ENCODE measurements at regions not wholly inside any gene's neighbourhood (a gene's known extent, or its start where the extent isn't known, plus 50 kb on each side); places are given as distances from the start of the nearest gene placed in this dataset.

DNA sequence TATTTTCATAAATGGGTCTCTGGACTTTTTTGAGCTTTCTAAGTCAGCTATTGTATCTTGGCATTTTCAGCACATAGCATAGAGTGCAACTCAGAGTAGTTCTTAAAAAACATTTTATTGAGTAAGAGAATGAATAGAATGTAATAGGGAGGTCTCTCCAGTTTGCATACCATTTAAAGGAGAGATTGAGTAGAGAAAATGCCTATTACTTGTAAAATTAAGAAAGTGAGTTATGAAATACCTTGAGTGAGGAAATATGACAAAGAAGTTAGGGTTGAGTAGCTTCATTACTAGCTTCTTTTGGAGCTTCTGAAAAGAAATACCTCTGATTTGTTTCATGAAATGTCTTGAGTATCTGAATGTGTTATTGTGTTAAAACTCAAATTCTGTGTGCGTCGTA is 140.0 kb downstream of the AASDHPPT start:
- Histone ChIP-seq H3K36me3 (no peaks in the 10 kb centered on the region), H3K4me1 (no peaks in the 10 kb centered on the region), H3K27me3 (no peaks in the 10 kb centered on the region), H3K4me3 (no peak overlapping the region), H3K9me3 (no peaks in the 10 kb centered on the region), H3K27ac (no peak overlapping the region)
- in situ Hi-C loops (cut with MboI; ENCODE audit: low sequenced_read_pairs in 4 of 4) (no loop called here), intact Hi-C loops (cut with DNase I; ENCODE audit: low total_unique reads) (no loop called here)
- TF ChIP-seq, protein P1, sequence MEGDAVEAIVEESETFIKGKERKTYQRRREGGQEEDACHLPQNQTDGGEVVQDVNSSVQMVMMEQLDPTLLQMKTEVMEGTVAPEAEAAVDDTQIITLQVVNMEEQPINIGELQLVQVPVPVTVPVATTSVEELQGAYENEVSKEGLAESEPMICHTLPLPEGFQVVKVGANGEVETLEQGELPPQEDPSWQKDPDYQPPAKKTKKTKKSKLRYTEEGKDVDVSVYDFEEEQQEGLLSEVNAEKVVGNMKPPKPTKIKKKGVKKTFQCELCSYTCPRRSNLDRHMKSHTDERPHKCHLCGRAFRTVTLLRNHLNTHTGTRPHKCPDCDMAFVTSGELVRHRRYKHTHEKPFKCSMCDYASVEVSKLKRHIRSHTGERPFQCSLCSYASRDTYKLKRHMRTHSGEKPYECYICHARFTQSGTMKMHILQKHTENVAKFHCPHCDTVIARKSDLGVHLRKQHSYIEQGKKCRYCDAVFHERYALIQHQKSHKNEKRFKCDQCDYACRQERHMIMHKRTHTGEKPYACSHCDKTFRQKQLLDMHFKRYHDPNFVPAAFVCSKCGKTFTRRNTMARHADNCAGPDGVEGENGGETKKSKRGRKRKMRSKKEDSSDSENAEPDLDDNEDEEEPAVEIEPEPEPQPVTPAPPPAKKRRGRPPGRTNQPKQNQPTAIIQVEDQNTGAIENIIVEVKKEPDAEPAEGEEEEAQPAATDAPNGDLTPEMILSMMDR (IDR thresholded peaks at IDR 0.05 in 4 of 5, conservative IDR thresholded peaks at IDR 0.05 in 1 of 5), result no peak
- TF ChIP-seq POLR2A (IDR thresholded peaks at IDR 0.05), result no peak
- DNase-seq (no peak), ATAC-seq (no peak)

- no peak for ATAC-seq
- no peak for DNase-seq
- in situ Hi-C loops (cut with MboI; ENCODE audit: low sequenced_read_pairs in 4 of 4), result no loop called here
These were observed 140.6 kb downstream of the AASDHPPT start for GRCh38 chr11:106218106-106218505.

GRCh38 chr11:106222626-106223025 is 145.2 kb downstream of the AASDHPPT start:
- DNase-seq (no peak), ATAC-seq (no peak)
- no peak overlapping the region for H3K27ac ChIP-seq
- no peaks in the 10 kb centered on the region for H3K4me1 ChIP-seq
- H3K4me3 ChIP-seq, result no peak overlapping the region
- no peaks in the 10 kb centered on the region for H3K9me3 ChIP-seq
- H3K27me3 ChIP-seq, result no peaks in the 10 kb centered on the region
- in situ Hi-C loops (cut with MboI; ENCODE audit: low sequenced_read_pairs in 4 of 4), result no loop called here
- intact Hi-C loops (cut with DNase I; ENCODE audit: low total_unique reads), result no loop called here
- TF ChIP-seq, protein P1 (IDR thresholded peaks at IDR 0.05 in 4 of 5, conservative IDR thresholded peaks at IDR 0.05 in 1 of 5), result no peak
- no peak for TF ChIP-seq POLR2A (IDR thresholded peaks at IDR 0.05)
- no peaks in the 10 kb centered on the region for H3K36me3 ChIP-seq

More at GRCh38 chr11:106218106-106218505, 140.6 kb downstream of the AASDHPPT start:
- Histone ChIP-seq H3K27me3 (no peaks in the 10 kb centered on the region), H3K27ac (no peak overlapping the region), H3K4me3 (no peak overlapping the region), H3K36me3 (no peaks in the 10 kb centered on the region), H3K4me1 (no peaks in the 10 kb centered on the region), H3K9me3 (no peaks in the 10 kb centered on the region)
- intact Hi-C loops (cut with DNase I; ENCODE audit: low total_unique reads), result no loop called here
- TF ChIP-seq, protein P1 (IDR thresholded peaks at IDR 0.05 in 4 of 5, conservative IDR thresholded peaks at IDR 0.05 in 1 of 5), result no peak
- no peak for TF ChIP-seq POLR2A (IDR thresholded peaks at IDR 0.05)

- ATAC-seq, result no peak
- in situ Hi-C loops (cut with MboI; ENCODE audit: low sequenced_read_pairs in 4 of 4), result no loop called here
- Histone ChIP-seq H3K4me1 (no peaks in the 10 kb centered on the region), H3K36me3 (no peaks in the 10 kb centered on the region), H3K4me3 (no peak overlapping the region), H3K9me3 (no peaks in the 10 kb centered on the region), H3K27ac (no peak overlapping the region), H3K27me3 (no peaks in the 10 kb centered on the region)
- intact Hi-C loops (cut with DNase I; ENCODE audit: low total_unique reads), result no loop called here
- TF ChIP-seq POLR2A (IDR thresholded peaks at IDR 0.05), result no peak
- TF ChIP-seq, protein P1 (IDR thresholded peaks at IDR 0.05 in 4 of 5, conservative IDR thresholded peaks at IDR 0.05 in 1 of 5), result no peak
- DNase-seq, result no peak
These were observed 146.7 kb downstream of the AASDHPPT start for GRCh38 chr11:106224172-106224571.

- Histone ChIP-seq H3K36me3 (no peaks in the 10 kb centered on the region), H3K4me1 (no peaks in the 10 kb centered on the region), H3K4me3 (no peak overlapping the region), H3K9me3 (no peaks in the 10 kb centered on the region), H3K27me3 (no peaks in the 10 kb centered on the region), H3K27ac (no peak overlapping the region)
- TF ChIP-seq POLR2A (IDR thresholded peaks at IDR 0.05), result no peak
- TF ChIP-seq, protein P1 (IDR thresholded peaks at IDR 0.05 in 4 of 5, conservative IDR thresholded peaks at IDR 0.05 in 1 of 5), result no peak
- intact Hi-C loops (cut with DNase I; ENCODE audit: low total_unique reads), result no loop called here
- in situ Hi-C loops (cut with MboI; ENCODE audit: low sequenced_read_pairs in 4 of 4), result no loop called here
- no peak for ATAC-seq
- DNase-seq, result no peak
These were observed 151.5 kb downstream of the AASDHPPT start for GRCh38 chr11:106228996-106229395.
